ENCODE measurements at regions not wholly inside any gene's neighbourhood (a gene's known extent, or its start where the extent isn't known, plus 50 kb on each side); places are given as distances from the start of the nearest gene placed in this dataset.

DNA sequence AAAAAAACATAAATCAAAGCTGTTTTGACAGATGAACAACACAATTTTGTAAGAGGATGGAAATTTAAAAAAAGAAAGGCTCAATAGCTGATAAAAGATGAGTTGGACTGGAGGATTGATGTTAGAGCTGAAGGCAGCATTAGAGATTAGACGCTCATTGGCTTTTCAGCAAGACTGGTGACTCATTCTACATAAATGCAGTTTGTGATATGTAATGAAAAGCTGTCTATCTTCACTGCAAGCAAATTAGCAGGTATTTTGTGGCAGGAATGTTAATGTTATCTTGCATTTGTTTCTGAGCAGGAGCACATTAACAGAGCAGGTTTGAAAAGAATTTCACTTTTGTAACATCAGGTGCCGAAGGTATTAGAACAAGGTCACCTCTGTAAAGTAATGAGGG lies 442.7 kb upstream of the NOVA1 start:
- TF ChIP-seq, protein P1, sequence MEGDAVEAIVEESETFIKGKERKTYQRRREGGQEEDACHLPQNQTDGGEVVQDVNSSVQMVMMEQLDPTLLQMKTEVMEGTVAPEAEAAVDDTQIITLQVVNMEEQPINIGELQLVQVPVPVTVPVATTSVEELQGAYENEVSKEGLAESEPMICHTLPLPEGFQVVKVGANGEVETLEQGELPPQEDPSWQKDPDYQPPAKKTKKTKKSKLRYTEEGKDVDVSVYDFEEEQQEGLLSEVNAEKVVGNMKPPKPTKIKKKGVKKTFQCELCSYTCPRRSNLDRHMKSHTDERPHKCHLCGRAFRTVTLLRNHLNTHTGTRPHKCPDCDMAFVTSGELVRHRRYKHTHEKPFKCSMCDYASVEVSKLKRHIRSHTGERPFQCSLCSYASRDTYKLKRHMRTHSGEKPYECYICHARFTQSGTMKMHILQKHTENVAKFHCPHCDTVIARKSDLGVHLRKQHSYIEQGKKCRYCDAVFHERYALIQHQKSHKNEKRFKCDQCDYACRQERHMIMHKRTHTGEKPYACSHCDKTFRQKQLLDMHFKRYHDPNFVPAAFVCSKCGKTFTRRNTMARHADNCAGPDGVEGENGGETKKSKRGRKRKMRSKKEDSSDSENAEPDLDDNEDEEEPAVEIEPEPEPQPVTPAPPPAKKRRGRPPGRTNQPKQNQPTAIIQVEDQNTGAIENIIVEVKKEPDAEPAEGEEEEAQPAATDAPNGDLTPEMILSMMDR (IDR thresholded peaks at IDR 0.05): no peak
- Histone ChIP-seq H3K4me3 (no peak overlapping the region), H3K4me1 (ENCODE audit: control insufficient read depth in 1 of 2, low read depth in 2 of 2) (no peaks in the 10 kb centered on the region), H3K9me3 (no peaks in the 10 kb centered on the region), H3K27me3 (replicated peaks; ENCODE audit: insufficient read depth) (no peaks in the 10 kb centered on the region), H3K27ac (no peak overlapping the region), H3K36me3 (no peaks in the 10 kb centered on the region)
- no peak for ATAC-seq (ENCODE audit: insufficient number of reproducible peaks, low FRiP score, low read depth)
- no peak for DNase-seq (ENCODE audit: low spot score)

GRCh38 chr14:27049701-27050100 lies 451.9 kb upstream of the NOVA1 start:
- Histone ChIP-seq H3K4me1 (ENCODE audit: control insufficient read depth in 1 of 2, low read depth in 2 of 2) (no peaks in the 10 kb centered on the region), H3K27me3 (replicated peaks; ENCODE audit: insufficient read depth) (no peaks in the 10 kb centered on the region), H3K27ac (no peak overlapping the region), H3K9me3 (no peaks in the 10 kb centered on the region), H3K4me3 (no peak overlapping the region), H3K36me3 (no peaks in the 10 kb centered on the region)
- DNase-seq (ENCODE audit: low spot score): no peak
- TF ChIP-seq, protein P1 (IDR thresholded peaks at IDR 0.05): no peak
- ATAC-seq (ENCODE audit: insufficient number of reproducible peaks, low FRiP score, low read depth): no peak

- ATAC-seq (ENCODE audit: insufficient number of reproducible peaks, low FRiP score, low read depth) (no peak), DNase-seq (ENCODE audit: low spot score) (no peak)
- H3K9me3 ChIP-seq: no peaks in the 10 kb centered on the region
- H3K4me1 ChIP-seq (ENCODE audit: control insufficient read depth in 1 of 2, low read depth in 2 of 2): no peaks in the 10 kb centered on the region
- TF ChIP-seq, protein P1 (IDR thresholded peaks at IDR 0.05): no peak
- H3K36me3 ChIP-seq: no peaks in the 10 kb centered on the region
- H3K27me3 ChIP-seq (replicated peaks; ENCODE audit: insufficient read depth): no peaks in the 10 kb centered on the region
- H3K27ac ChIP-seq: no peak overlapping the region
- no peak overlapping the region for H3K4me3 ChIP-seq
Measured at GRCh38 chr14:27050208-27050607, 452.4 kb upstream of the NOVA1 start.

DNA sequence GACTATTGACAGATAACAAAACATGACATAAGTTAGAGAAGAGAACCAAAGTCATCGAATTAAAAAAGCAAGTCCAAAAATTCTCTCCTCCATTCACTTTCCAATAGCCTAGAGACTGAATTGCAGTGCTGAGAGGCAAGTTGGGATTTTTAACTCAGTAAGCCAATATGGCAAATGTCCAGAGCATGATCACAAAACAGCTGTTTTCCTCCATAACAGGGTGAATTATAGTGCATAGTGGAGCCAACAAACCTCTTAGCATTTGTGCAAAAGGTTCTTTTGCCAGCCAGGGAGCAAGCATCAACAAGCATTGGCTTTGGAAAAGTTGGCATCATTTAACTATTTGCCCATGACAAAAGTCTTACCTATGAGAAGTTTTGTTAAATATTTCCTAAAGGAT lies 458.8 kb upstream of the NOVA1 start:
- Histone ChIP-seq H3K36me3 (no peaks in the 10 kb centered on the region), H3K4me1 (ENCODE audit: control insufficient read depth in 1 of 2, low read depth in 2 of 2) (no peaks in the 10 kb centered on the region), H3K27ac (no peak overlapping the region), H3K27me3 (replicated peaks; ENCODE audit: insufficient read depth) (no peaks in the 10 kb centered on the region), H3K9me3 (no peaks in the 10 kb centered on the region), H3K4me3 (no peak overlapping the region)
- no peak for ATAC-seq (ENCODE audit: insufficient number of reproducible peaks, low FRiP score, low read depth)
- TF ChIP-seq, protein P1 (IDR thresholded peaks at IDR 0.05): no peak
- DNase-seq (ENCODE audit: low spot score): no peak

DNA sequence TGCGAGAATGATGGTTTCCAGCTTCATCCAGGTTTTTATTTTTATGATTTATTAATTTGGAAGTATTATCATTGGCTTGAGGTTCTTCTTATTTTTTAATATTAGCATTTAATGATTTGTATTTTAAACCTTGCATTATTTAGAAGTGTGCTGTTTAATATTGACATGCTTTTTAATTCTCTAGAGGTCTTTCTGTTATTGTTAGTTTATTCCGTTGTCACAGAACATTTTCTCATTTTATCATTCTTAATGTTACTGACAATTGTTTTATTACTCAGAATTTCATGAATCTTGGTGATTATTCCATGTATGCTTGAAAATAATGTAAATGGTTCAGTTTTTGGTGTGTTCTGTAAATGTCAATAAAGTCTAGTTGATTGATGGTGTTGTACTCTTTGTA lies 463.5 kb upstream of the NOVA1 start:
- Histone ChIP-seq H3K4me3 (no peak overlapping the region), H3K4me1 (ENCODE audit: control insufficient read depth in 1 of 2, low read depth in 2 of 2) (no peaks in the 10 kb centered on the region), H3K36me3 (no peaks in the 10 kb centered on the region), H3K27ac (no peak overlapping the region), H3K9me3 (no peaks in the 10 kb centered on the region), H3K27me3 (replicated peaks; ENCODE audit: insufficient read depth) (no peaks in the 10 kb centered on the region)
- no peak for DNase-seq (ENCODE audit: low spot score)
- TF ChIP-seq, protein P1 (IDR thresholded peaks at IDR 0.05): no peak
- no peak for ATAC-seq (ENCODE audit: insufficient number of reproducible peaks, low FRiP score, low read depth)
